ENCODE measurements at regions not wholly inside any gene's neighbourhood (a gene's known extent, or its start where the extent isn't known, plus 50 kb on each side); places are given as distances from the start of the nearest gene placed in this dataset.

- H3K27me3 ChIP-seq (ENCODE audit: low read depth), result peaks cover 96% of the 10 kb centered on the region
- no peaks in the 10 kb centered on the region for H3K36me3 ChIP-seq
- DNase-seq, result no peak
- intact Hi-C loops (cut with micrococcal nuclease), result no loop called here
- H3K27ac ChIP-seq (replicated peaks), result no peak overlapping the region
- no peaks in the 10 kb centered on the region for H3K4me1 ChIP-seq
- no peak overlapping the region for H3K4me3 ChIP-seq
- no peak for TF ChIP-seq CTCF (IDR thresholded peaks at IDR 0.05; ENCODE audit: borderline replicate concordance)
- no peaks in the 10 kb centered on the region for H3K9me3 ChIP-seq (replicated peaks)
Measured at GRCh38 chr3:14252321-14253021, 73.9 kb downstream of the LSM3 start.

- intact Hi-C loops (cut with micrococcal nuclease), result no loop called here
- TF ChIP-seq CTCF (IDR thresholded peaks at IDR 0.05; ENCODE audit: borderline replicate concordance), result no peak
- no peaks in the 10 kb centered on the region for H3K9me3 ChIP-seq (replicated peaks)
- H3K4me1 ChIP-seq, result no peaks in the 10 kb centered on the region
- no peak overlapping the region for H3K27ac ChIP-seq (replicated peaks)
- no peak overlapping the region for H3K4me3 ChIP-seq
- H3K36me3 ChIP-seq, result no peaks in the 10 kb centered on the region
- no peak for DNase-seq
- peaks cover 95% of the 10 kb centered on the region for H3K27me3 ChIP-seq (ENCODE audit: low read depth)
Measured at GRCh38 chr3:14253022-14253706, 74.5 kb downstream of the LSM3 start.

- H3K4me3 ChIP-seq, result no peak overlapping the region
- intact Hi-C loops (cut with micrococcal nuclease), result no loop called here
- no peak for TF ChIP-seq CTCF (IDR thresholded peaks at IDR 0.05; ENCODE audit: borderline replicate concordance)
- no peak for DNase-seq
- no peak overlapping the region for H3K27ac ChIP-seq (replicated peaks)
- no peaks in the 10 kb centered on the region for H3K36me3 ChIP-seq
- H3K4me1 ChIP-seq, result no peaks in the 10 kb centered on the region
- no peaks in the 10 kb centered on the region for H3K9me3 ChIP-seq (replicated peaks)
- H3K27me3 ChIP-seq (ENCODE audit: low read depth), result peaks cover 95% of the 10 kb centered on the region
Measured at GRCh38 chr3:14253707-14254382, 75.2 kb downstream of the LSM3 start.

- Histone ChIP-seq H3K36me3 (no peaks in the 10 kb centered on the region), H3K9me3 (replicated peaks) (no peaks in the 10 kb centered on the region), H3K4me1 (no peaks in the 10 kb centered on the region), H3K27me3 (ENCODE audit: low read depth) (peaks cover 95% of the 10 kb centered on the region), H3K27ac (replicated peaks) (no peak overlapping the region), H3K4me3 (no peak overlapping the region)
- no peak for DNase-seq
- no peak for TF ChIP-seq CTCF (IDR thresholded peaks at IDR 0.05; ENCODE audit: borderline replicate concordance)
- intact Hi-C loops (cut with micrococcal nuclease), result no loop called here
Measured at GRCh38 chr3:14254812-14255702, 76.4 kb downstream of the LSM3 start.

GRCh38 chr3:14256046-14256445, 77.4 kb downstream of the LSM3 start:
- TF ChIP-seq CTCF (IDR thresholded peaks at IDR 0.05; ENCODE audit: borderline replicate concordance), result no peak
- no peak overlapping the region for H3K4me3 ChIP-seq
- intact Hi-C loops (cut with micrococcal nuclease), result no loop called here
- no peak overlapping the region for H3K27ac ChIP-seq (replicated peaks)
- H3K9me3 ChIP-seq (replicated peaks), result no peaks in the 10 kb centered on the region
- H3K36me3 ChIP-seq, result no peaks in the 10 kb centered on the region
- DNase-seq, result no peak
- peaks cover 94% of the 10 kb centered on the region for H3K27me3 ChIP-seq (ENCODE audit: low read depth)
- no peaks in the 10 kb centered on the region for H3K4me1 ChIP-seq
